ENCODE measurements at regions not wholly inside any gene's neighbourhood (a gene's known extent, or its start where the extent isn't known, plus 50 kb on each side); places are given as distances from the start of the nearest gene placed in this dataset.

DNA sequence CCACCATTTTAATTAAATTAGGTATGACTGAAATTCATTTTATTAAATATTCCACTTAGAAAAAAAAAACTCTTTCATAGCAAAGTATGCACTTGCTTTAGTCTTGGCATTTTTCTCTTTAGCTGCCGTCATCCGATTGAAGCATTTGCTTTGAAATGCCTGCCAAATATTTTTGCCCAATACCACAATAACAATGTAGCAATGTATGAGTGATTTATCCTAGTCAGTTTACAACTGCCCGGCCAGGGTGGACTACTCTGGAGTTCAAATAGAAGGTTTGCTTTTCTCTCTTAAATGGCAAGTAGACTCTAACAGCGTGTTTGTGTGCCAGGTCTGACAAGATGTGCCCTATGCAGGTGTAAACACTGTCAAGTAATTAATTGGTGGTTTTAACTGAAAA is 675.3 kb upstream of the SGCG start (continued):
- TF ChIP-seq, protein P1, sequence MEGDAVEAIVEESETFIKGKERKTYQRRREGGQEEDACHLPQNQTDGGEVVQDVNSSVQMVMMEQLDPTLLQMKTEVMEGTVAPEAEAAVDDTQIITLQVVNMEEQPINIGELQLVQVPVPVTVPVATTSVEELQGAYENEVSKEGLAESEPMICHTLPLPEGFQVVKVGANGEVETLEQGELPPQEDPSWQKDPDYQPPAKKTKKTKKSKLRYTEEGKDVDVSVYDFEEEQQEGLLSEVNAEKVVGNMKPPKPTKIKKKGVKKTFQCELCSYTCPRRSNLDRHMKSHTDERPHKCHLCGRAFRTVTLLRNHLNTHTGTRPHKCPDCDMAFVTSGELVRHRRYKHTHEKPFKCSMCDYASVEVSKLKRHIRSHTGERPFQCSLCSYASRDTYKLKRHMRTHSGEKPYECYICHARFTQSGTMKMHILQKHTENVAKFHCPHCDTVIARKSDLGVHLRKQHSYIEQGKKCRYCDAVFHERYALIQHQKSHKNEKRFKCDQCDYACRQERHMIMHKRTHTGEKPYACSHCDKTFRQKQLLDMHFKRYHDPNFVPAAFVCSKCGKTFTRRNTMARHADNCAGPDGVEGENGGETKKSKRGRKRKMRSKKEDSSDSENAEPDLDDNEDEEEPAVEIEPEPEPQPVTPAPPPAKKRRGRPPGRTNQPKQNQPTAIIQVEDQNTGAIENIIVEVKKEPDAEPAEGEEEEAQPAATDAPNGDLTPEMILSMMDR (IDR thresholded peaks at IDR 0.05), result no peak
- no peak for TF ChIP-seq TEAD4 (IDR thresholded peaks at IDR 0.05; ENCODE audit: borderline replicate concordance, insufficient read depth)
- no peak for TF ChIP-seq YY1 (IDR thresholded peaks at IDR 0.05; ENCODE audit: low read depth)

GRCh38 chr13:22506096-22506691 is 674.6 kb upstream of the SGCG start:
- 36% methylated on average over 8 of the region's 8 CpGs for WGBS (ENCODE audit: low lambda C conversion rate)
- no peak for DNase-seq

DNA sequence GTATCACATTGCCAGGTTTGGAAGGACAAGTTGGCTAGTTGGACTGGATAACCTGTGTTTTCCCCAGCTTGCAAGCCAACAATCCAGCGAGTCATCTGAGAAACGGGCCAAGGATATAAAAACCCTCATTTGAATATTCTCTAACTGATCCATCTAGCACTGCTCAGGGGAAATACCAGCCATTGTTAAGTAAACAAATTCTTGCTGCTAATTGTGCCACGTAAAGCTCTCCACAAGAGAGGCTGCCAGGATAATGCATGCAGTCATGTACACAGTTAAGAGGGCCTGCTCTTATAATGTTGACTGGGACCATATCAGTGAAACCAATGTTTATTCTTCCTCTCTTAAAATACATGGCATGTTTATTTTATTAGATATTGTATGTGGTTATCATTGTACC is 663.2 kb upstream of the SGCG start:
- Histone ChIP-seq H2AFZ (ENCODE audit: low read depth) (no peak overlapping the region), H3K4me1 (ENCODE audit: control insufficient read depth in 1 of 2, insufficient read depth in 2 of 2, low read depth in 1 of 2, low read length in 1 of 2) (no peaks in the 10 kb centered on the region), H3K27ac (ENCODE audit: low read depth in 2 of 2, low read length in 1 of 2) (no peak overlapping the region), H4K20me1 (ENCODE audit: insufficient read depth) (no peaks in the 10 kb centered on the region), H3K4me2 (no peak overlapping the region), H3K9me3 (no peaks in the 10 kb centered on the region), H3K4me3 (ENCODE audit: low read depth in 2 of 2, low read length in 1 of 2) (no peak overlapping the region), H3K36me3 (replicated peaks in 1 of 2; ENCODE audit: control insufficient read depth in 1 of 2, insufficient read depth in 2 of 2, low read length in 1 of 2) (no peaks in the 10 kb centered on the region), H3F3A (replicated peaks; ENCODE audit: insufficient read depth) (no peaks in the 10 kb centered on the region), H3K9ac (no peak overlapping the region), H3K27me3 (ENCODE audit: insufficient read depth) (no peaks in the 10 kb centered on the region), H3K79me2 (ENCODE audit: insufficient read depth) (no peaks in the 10 kb centered on the region), H3K9me2 (no peaks in the 10 kb centered on the region)
- no peak for DNase-seq
- 0% methylated on average over 3 of the region's 3 CpGs for WGBS (ENCODE audit: low lambda C conversion rate)
- CTCF ChIA-PET, result no interaction called here
- POLR2A ChIA-PET, result no interaction called here
- TF ChIP-seq JUND (IDR thresholded peaks at IDR 0.05) (no peak), RXRA (IDR thresholded peaks at IDR 0.05; ENCODE audit: borderline replicate concordance, low read depth) (no peak), FOXM1 (IDR thresholded peaks at IDR 0.05; ENCODE audit: low read depth) (no peak), RFX5 (IDR thresholded peaks at IDR 0.05; ENCODE audit: low read length) (no peak), EZH2phosphoT487 (IDR thresholded peaks at IDR 0.05; ENCODE audit: borderline replicate concordance, low read depth) (no peak), FOXJ3 (CRISPR knock-in tag; IDR thresholded peaks at IDR 0.05) (no peak), CHD2 (IDR thresholded peaks at IDR 0.05; ENCODE audit: low read length, partially characterized antibody) (no peak), NRF1 (IDR thresholded peaks at IDR 0.05; ENCODE audit: low read depth, low read length) (no peak), GABPA (IDR thresholded peaks at IDR 0.05; ENCODE audit: low read depth) (no peak), POLR2AphosphoS5 (IDR thresholded peaks at IDR 0.05; ENCODE audit: low read depth, low read length) (no peak), YY1 (IDR thresholded peaks at IDR 0.05; ENCODE audit: low read depth) (no peak), SIN3A (IDR thresholded peaks at IDR 0.05; ENCODE audit: borderline replicate concordance, low read depth, low read length) (no peak)
- TF ChIP-seq, protein P2, sequence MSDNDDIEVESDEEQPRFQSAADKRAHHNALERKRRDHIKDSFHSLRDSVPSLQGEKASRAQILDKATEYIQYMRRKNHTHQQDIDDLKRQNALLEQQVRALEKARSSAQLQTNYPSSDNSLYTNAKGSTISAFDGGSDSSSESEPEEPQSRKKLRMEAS (IDR thresholded peaks at IDR 0.05; ENCODE audit: low read depth), result no peak
- TF ChIP-seq, protein P1 (IDR thresholded peaks at IDR 0.05), result no peak
- TF ChIP-seq, protein P3, sequence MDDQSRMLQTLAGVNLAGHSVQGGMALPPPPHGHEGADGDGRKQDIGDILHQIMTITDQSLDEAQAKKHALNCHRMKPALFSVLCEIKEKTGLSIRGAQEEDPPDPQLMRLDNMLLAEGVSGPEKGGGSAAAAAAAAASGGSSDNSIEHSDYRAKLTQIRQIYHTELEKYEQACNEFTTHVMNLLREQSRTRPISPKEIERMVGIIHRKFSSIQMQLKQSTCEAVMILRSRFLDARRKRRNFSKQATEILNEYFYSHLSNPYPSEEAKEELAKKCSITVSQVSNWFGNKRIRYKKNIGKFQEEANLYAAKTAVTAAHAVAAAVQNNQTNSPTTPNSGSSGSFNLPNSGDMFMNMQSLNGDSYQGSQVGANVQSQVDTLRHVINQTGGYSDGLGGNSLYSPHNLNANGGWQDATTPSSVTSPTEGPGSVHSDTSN (IDR thresholded peaks at IDR 0.05), result no peak

More at GRCh38 chr13:22506096-22506691, 674.6 kb upstream of the SGCG start:
- Histone ChIP-seq H3K27ac (ENCODE audit: low read depth in 2 of 2, low read length in 1 of 2) (no peak overlapping the region), H3K9ac (no peak overlapping the region), H3K4me1 (ENCODE audit: control insufficient read depth in 1 of 2, insufficient read depth in 2 of 2, low read depth in 1 of 2, low read length in 1 of 2) (no peaks in the 10 kb centered on the region), H3K9me3 (no peaks in the 10 kb centered on the region), H3K4me2 (no peak overlapping the region), H3K36me3 (replicated peaks in 1 of 2; ENCODE audit: control insufficient read depth in 1 of 2, insufficient read depth in 2 of 2, low read length in 1 of 2) (no peaks in the 10 kb centered on the region), H3K79me2 (ENCODE audit: insufficient read depth) (no peaks in the 10 kb centered on the region), H3K9me2 (no peaks in the 10 kb centered on the region), H3K4me3 (ENCODE audit: low read depth in 2 of 2, low read length in 1 of 2) (no peak overlapping the region), H2AFZ (ENCODE audit: low read depth) (no peak overlapping the region), H3K27me3 (ENCODE audit: insufficient read depth) (no peaks in the 10 kb centered on the region), H3F3A (replicated peaks; ENCODE audit: insufficient read depth) (no peaks in the 10 kb centered on the region), H4K20me1 (ENCODE audit: insufficient read depth) (no peaks in the 10 kb centered on the region)
- ChIA-PET CTCF (no interaction called here), POLR2A (no interaction called here)
- TF ChIP-seq GATA2 (CRISPR knock-in tag; IDR thresholded peaks at IDR 0.05), result no peak
- no peak for TF ChIP-seq RAD21 (IDR thresholded peaks at IDR 0.05; ENCODE audit: low read length)
- no peak for TF ChIP-seq TCF12 (IDR thresholded peaks at IDR 0.05)
- no peak for TF ChIP-seq POLR2AphosphoS5 (IDR thresholded peaks at IDR 0.05; ENCODE audit: low read depth, low read length)

Measured in SK-N-SH (cell line).